ENCODE measurements at regions not wholly inside any gene's neighbourhood (a gene's known extent, or its start where the extent isn't known, plus 50 kb on each side); places are given as distances from the start of the nearest gene placed in this dataset.

- H3K4me3 ChIP-seq (replicated peaks in 1 of 3), result no peak overlapping the region
- H3K27me3 ChIP-seq, result no peaks in the 10 kb centered on the region
- intact Hi-C loops (cut with DNase I), result no loop called here
- H3K4me1 ChIP-seq, result no peaks in the 10 kb centered on the region
- H3K27ac ChIP-seq, result no peak overlapping the region
- no peaks in the 10 kb centered on the region for H3K36me3 ChIP-seq
- TF ChIP-seq CTCF (IDR thresholded peaks at IDR 0.05), result no peak
- no peak for TF ChIP-seq POLR2A (IDR thresholded peaks at IDR 0.05)
- no peak for DNase-seq
- H3K9me3 ChIP-seq, result no peaks in the 10 kb centered on the region
- WGBS, 2 donors, result 55 to 68% methylated on average over 3 of the region's 3 CpGs
These were observed 51.3 kb upstream of the LRRN2 start for GRCh38 chr1:204736836-204737235.

DNA sequence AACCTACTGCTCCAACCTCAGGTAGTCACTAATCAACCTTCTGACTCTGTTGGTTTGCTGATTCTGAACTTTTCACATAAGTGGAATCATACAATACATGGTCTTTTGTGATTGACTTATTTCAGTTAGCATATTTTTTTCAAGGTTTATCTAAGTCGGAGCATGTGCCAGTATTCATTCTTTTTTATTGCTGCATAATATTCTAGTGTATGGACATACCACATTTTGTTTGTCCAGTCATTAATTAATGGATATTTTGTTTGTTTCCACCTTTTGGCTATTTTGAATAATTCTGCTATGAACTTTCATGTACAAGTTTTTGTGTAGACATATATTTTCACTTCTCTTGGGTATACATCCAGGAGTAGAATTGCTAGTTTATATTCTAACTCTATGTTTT lies 53.0 kb upstream of the LRRN2 start:
- H3K27me3 ChIP-seq, result no peaks in the 10 kb centered on the region
- no peaks in the 10 kb centered on the region for H3K36me3 ChIP-seq
- H3K27ac ChIP-seq, result no peak overlapping the region
- H3K4me1 ChIP-seq, result peaks cover 11 to 14% of the 10 kb centered on the region in 2 donors
- TF ChIP-seq CTCF (IDR thresholded peaks at IDR 0.05), result no peak
- no peak for TF ChIP-seq POLR2A (IDR thresholded peaks at IDR 0.05)
- WGBS, 2 donors, result 92 to 96% methylated on average over 1 of the region's 1 CpG
- no peak overlapping the region for H3K4me3 ChIP-seq (replicated peaks in 1 of 3)
- intact Hi-C loops (cut with DNase I), result no loop called here
- DNase-seq, result no peak
- no peaks in the 10 kb centered on the region for H3K9me3 ChIP-seq

DNA sequence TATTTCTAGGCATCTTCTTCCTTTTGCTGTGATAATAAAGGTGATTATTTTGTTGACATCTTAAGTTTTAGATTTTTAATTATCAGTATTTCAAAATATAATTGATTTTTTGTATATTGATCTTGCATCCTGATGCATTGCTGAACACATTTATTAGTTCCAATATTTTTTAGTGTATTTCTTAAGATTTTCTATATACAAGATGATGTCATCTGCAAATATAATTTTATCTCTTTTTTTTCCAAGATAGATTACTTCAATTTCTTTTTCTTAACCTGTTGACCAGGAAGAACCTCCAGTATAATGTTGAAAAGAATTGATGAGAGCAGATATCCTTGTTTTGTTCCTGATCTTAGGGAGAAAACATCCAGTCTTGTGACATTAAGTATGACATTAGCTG lies 54.8 kb upstream of the LRRN2 start:
- peaks cover 11 to 15% of the 10 kb centered on the region in 2 donors for H3K4me1 ChIP-seq
- no peaks in the 10 kb centered on the region for H3K9me3 ChIP-seq
- intact Hi-C loops (cut with DNase I), result no loop called here
- no peak for DNase-seq
- TF ChIP-seq CTCF (IDR thresholded peaks at IDR 0.05), result no peak
- H3K27me3 ChIP-seq, result no peaks in the 10 kb centered on the region
- no peak overlapping the region for H3K4me3 ChIP-seq (replicated peaks in 1 of 3)
- H3K36me3 ChIP-seq, result no peaks in the 10 kb centered on the region
- no peak overlapping the region for H3K27ac ChIP-seq

DNA sequence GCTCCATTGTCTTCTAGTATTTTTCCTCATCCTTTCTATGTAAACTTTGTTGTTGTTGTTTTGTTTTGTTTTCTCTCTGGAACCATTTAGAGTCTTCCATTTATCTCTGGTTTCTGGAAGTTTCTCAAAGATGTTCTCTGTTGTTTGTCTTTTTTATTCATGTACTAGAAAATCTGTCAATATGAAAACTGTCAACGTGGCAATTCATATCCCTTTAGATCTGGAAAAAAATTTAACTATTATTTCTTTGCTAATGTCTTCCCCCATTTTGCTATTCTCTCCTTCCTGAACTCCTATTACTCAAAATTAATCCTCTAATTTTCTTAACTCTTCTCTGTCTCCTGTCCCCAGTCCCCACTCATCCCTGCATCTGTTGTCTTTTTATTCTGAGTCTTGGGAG lies 55.9 kb upstream of the LRRN2 start:
- H3K27me3 ChIP-seq, result no peaks in the 10 kb centered on the region
- WGBS, 2 donors, result 87 to 91% methylated on average over 1 of the region's 1 CpG
- no peak for DNase-seq
- H3K27ac ChIP-seq, result no peak overlapping the region
- TF ChIP-seq CTCF (IDR thresholded peaks at IDR 0.05) (no peak), POLR2A (IDR thresholded peaks at IDR 0.05) (no peak)
- no peaks in the 10 kb centered on the region for H3K9me3 ChIP-seq
- H3K36me3 ChIP-seq, result no peaks in the 10 kb centered on the region
- peaks cover 11 to 15% of the 10 kb centered on the region in 2 donors for H3K4me1 ChIP-seq
- no peak overlapping the region for H3K4me3 ChIP-seq (replicated peaks in 1 of 3)
- intact Hi-C loops (cut with DNase I), result no loop called here

GRCh38 chr1:204742676-204743251 lies 57.2 kb upstream of the LRRN2 start:
- H3K36me3 ChIP-seq, result no peaks in the 10 kb centered on the region
- H3K4me3 ChIP-seq (replicated peaks in 1 of 3), result no peak overlapping the region
- intact Hi-C loops (cut with DNase I), result no loop called here
- no peaks in the 10 kb centered on the region for H3K27me3 ChIP-seq
- peak overlapping the region in 2 of 3 donors; percentile 27 to 62 for H3K27ac ChIP-seq
- H3K4me1 ChIP-seq, result peaks cover 11 to 15% of the 10 kb centered on the region in 2 donors
- peak; percentile 70 to 73 for DNase-seq
- WGBS, 2 donors, result 25 to 36% methylated on average over 8 of the region's 8 CpGs
- TF ChIP-seq POLR2A (IDR thresholded peaks at IDR 0.05) (no peak), CTCF (IDR thresholded peaks at IDR 0.05) (no peak)
- no peaks in the 10 kb centered on the region for H3K9me3 ChIP-seq
